Keratinocyte (primary cell): ENCODE measurements at regions not wholly inside any gene's neighbourhood (a gene's known extent, or its start where the extent isn't known, plus 50 kb on each side); places are given as distances from the start of the nearest gene placed in this dataset.
"Not testable (repeated sequence)": the region's sequence is repeated elsewhere in the genome, so short reads cannot be mapped to it uniquely, and the experiment has no call there.

ENCODE experiments used
- DNase-seq: peaks from one replicate; pipeline ENCODE4 v3.0.0-alpha.2; 2011; ENCODE audit warnings: low read depth, missing footprints, low spot score
- FAIRE-seq: peaks from 2 replicates; lab custom pipeline; 2011; peaks lifted over from hg19 to GRCh38; lab: Jason Lieb, UNC
- H2AFZ ChIP-seq: 2 replicates; pipeline ENCODE4 v1.6.0; 2012; ENCODE audit warnings: low read length, control low read depth, inconsistent platforms; ENCODE audit not compliant: control insufficient read depth
- H3K27ac ChIP-seq: 2 replicates; pipeline ENCODE4 v1.5.1; 2011; ENCODE audit warnings: low read length; ENCODE audit not compliant: control insufficient read depth, insufficient read depth
- H3K27me3 ChIP-seq: 3 replicates; pipeline ENCODE4 v1.6.0; 2011; ENCODE audit warnings: low read length; ENCODE audit not compliant: control insufficient read depth, insufficient read depth; ENCODE audit errors: extremely low read depth
- H3K36me3 ChIP-seq, 2 experiments: 2 replicates in 1 of 2; 3 replicates in 1 of 2; pipeline ENCODE4 v1.5.1; 2011; ENCODE audit warnings: low read length in 2 of 2, mild to moderate bottlenecking in 1 of 2; ENCODE audit not compliant: control insufficient read depth in 2 of 2, insufficient read depth in 2 of 2; ENCODE audit errors: extremely low read depth in 1 of 2
- H3K4me1 ChIP-seq: 3 replicates; pipeline ENCODE4 v1.5.1; 2011; ENCODE audit warnings: low read length; ENCODE audit not compliant: control insufficient read depth, insufficient read depth; ENCODE audit errors: extremely low read depth
- H3K4me2 ChIP-seq: 3 replicates; pipeline ENCODE4 v1.6.0; 2011; ENCODE audit warnings: low read depth, low read length; ENCODE audit not compliant: control insufficient read depth, insufficient read depth; ENCODE audit errors: extremely low read depth
- H3K4me3 ChIP-seq, 3 experiments: fragments of 200-600 bp in 1 of 3; sonication (generic) in 1 of 3; 2 replicates in 2 of 3; 3 replicates in 1 of 3; pipeline ENCODE4 v1.5.1; 2011 to 2016; ENCODE audit warnings: low read length in 3 of 3, mild to moderate bottlenecking in 3 of 3, control low read depth in 2 of 3, inconsistent platforms in 1 of 3, low read depth in 1 of 3, mixed read lengths in 1 of 3, mixed run types in 1 of 3, moderate library complexity in 1 of 3; ENCODE audit not compliant: control insufficient read depth in 2 of 3, insufficient read depth in 2 of 3; ENCODE audit errors: extremely low read depth in 1 of 3
- H3K79me2 ChIP-seq: 2 replicates; pipeline ENCODE4 v1.6.0; 2012; ENCODE audit warnings: low read length; ENCODE audit not compliant: control insufficient read depth, insufficient read depth
- H3K9ac ChIP-seq: 3 replicates; pipeline ENCODE4 v1.6.0; 2011; ENCODE audit warnings: low read length; ENCODE audit not compliant: control insufficient read depth, insufficient read depth; ENCODE audit errors: extremely low read depth
- H3K9me1 ChIP-seq: 3 replicates; pipeline ENCODE4 v1.6.0; 2011; ENCODE audit warnings: low read length; ENCODE audit not compliant: control insufficient read depth, insufficient read depth; ENCODE audit errors: extremely low read depth
- H3K9me3 ChIP-seq: 2 replicates; pipeline ENCODE4 v1.5.1; 2012; ENCODE audit warnings: low read depth, low read length; ENCODE audit not compliant: control insufficient read depth
- H4K20me1 ChIP-seq: 3 replicates; pipeline ENCODE4 v1.6.0; 2011; ENCODE audit warnings: low read length; ENCODE audit not compliant: control insufficient read depth, insufficient read depth; ENCODE audit errors: extremely low read depth
- EZH2 ChIP-seq: IDR thresholded peaks from one replicate; pipeline ENCODE4 v1.6.1; 2012; ENCODE audit warnings: inconsistent platforms, mild to moderate bottlenecking, low read length, moderate library complexity
- dilution Hi-C: fragments of 300-500 bp; cut with MboI; formaldehyde crosslinking; loops from one replicate; pipeline ENCODE4 v1.7.0; 2020; ENCODE audit warnings: low sequenced_read_pairs; ENCODE audit not compliant: extremely low pct_ligation_motif_present
- TF ChIP-seq, protein P1 (sequence below), 3 experiments: IDR thresholded peaks in 1 of 3; conservative IDR thresholded peaks in 1 of 3; optimal IDR thresholded peaks in 1 of 3; 2 replicates in 2 of 3; 3 replicates in 1 of 3; pipeline versions ENCODE3 to v1.5.1; 2011; ENCODE audit warnings: low read length in 3 of 3, mild to moderate bottlenecking in 3 of 3, moderate library complexity in 2 of 3, control low read depth in 1 of 3, inconsistent platforms in 1 of 3; ENCODE audit not compliant: insufficient read depth in 2 of 3; ENCODE audit errors: extremely low read depth in 1 of 3

DNA sequence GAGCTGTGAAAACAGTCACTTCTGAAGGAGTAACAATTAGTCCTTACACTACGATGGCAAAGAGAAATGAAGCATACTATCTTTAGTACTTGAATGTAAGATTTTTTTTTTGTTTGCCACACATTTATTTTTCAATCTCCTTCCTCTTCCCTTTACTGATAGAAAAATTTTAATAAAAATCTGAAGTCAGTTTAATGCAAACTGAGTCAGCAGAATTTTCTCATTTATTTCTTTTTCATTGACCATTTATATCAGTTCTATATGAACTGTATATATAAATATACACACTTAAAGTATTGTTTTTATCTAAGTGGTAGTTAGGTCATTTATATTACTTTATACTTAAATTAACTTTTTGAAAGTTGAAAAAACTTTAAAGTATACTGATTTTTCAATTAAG is 1009.1 kb upstream of the SPRY2 start:
- no peak overlapping the region for H3K4me3 ChIP-seq
- no peak for DNase-seq
- H3K79me2 ChIP-seq = no peaks in the 10 kb centered on the region
- H3K36me3 ChIP-seq = no peaks in the 10 kb centered on the region
- H3K4me1 ChIP-seq = no peaks in the 10 kb centered on the region
- no peaks in the 10 kb centered on the region for H3K9me1 ChIP-seq
- TF ChIP-seq EZH2 = no peak
- TF ChIP-seq, protein P1, sequence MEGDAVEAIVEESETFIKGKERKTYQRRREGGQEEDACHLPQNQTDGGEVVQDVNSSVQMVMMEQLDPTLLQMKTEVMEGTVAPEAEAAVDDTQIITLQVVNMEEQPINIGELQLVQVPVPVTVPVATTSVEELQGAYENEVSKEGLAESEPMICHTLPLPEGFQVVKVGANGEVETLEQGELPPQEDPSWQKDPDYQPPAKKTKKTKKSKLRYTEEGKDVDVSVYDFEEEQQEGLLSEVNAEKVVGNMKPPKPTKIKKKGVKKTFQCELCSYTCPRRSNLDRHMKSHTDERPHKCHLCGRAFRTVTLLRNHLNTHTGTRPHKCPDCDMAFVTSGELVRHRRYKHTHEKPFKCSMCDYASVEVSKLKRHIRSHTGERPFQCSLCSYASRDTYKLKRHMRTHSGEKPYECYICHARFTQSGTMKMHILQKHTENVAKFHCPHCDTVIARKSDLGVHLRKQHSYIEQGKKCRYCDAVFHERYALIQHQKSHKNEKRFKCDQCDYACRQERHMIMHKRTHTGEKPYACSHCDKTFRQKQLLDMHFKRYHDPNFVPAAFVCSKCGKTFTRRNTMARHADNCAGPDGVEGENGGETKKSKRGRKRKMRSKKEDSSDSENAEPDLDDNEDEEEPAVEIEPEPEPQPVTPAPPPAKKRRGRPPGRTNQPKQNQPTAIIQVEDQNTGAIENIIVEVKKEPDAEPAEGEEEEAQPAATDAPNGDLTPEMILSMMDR (optimal IDR thresholded peaks at IDR 0.05 in 1 of 3, IDR thresholded peaks at IDR 0.05 in 1 of 3, conservative IDR thresholded peaks at IDR 0.05 in 1 of 3; ENCODE audit: extremely low read depth in 1 of 3, insufficient read depth in 2 of 3, low read length in 3 of 3) = no peak
- H3K9me3 ChIP-seq = no peaks in the 10 kb centered on the region
- no peak overlapping the region for H3K4me2 ChIP-seq
- H3K27ac ChIP-seq = no peak overlapping the region
- no peak for FAIRE-seq
- H3K27me3 ChIP-seq = no peaks in the 10 kb centered on the region
- no peak overlapping the region for H2AFZ ChIP-seq
- dilution Hi-C loops = no loop called here
- H3K9ac ChIP-seq = no peak overlapping the region
- no peaks in the 10 kb centered on the region for H4K20me1 ChIP-seq

DNA sequence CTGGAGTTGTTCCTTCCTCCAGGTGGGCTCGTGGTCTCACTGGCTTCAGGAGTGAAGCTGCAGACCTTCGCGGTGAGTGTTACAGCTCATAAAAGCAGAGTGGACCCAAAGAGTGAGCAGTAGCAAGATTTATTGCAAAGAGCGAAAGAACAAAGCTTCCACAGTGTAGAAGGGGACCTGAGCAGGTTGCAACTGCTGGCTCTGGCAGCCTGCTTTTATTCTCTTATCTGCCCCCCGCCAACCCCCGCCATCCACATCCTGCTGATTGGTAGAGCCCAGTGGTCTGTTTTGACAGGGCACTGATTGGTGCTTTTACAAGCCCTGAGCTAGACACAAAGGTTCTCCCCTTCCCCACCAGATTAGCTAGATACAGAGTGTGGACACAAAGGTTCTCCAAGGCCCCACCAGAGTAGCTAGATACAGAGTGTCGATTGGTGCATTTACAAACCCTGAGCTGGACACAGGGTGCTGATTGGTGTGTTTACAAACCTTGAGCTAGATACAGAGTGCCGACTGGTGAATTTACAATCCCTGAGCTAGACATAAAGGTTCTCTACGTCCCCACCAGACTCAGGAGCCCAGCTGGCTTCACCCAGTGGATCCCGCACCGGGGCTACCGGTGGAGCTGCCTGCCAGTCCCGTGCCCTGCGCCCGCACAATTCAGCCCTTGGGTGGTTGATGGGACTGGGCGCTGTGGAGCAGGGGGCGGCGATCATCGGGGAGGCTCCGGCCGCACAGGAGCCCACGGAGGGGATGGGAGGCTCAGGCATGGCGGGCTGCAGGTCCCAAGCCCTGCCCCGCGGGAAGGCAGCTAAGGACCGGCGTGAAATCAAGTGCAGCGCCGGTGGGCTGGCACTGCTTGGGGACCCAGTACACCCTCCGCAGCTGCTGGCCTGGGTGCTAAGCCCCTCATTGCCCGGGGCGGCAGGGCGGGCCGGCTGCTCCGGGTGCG is 999.5 kb upstream of the SPRY2 start:
- H3K27me3 ChIP-seq, H3K27ac ChIP-seq, H3K9ac ChIP-seq, H2AFZ ChIP-seq, dilution Hi-C loops, H3K9me3 ChIP-seq, H4K20me1 ChIP-seq, H3K4me2 ChIP-seq, H3K4me3 ChIP-seq, H3K9me1 ChIP-seq, H3K36me3 ChIP-seq, H3K4me1 ChIP-seq, H3K79me2 ChIP-seq, DNase-seq, FAIRE-seq: not testable (repeated sequence)

DNA sequence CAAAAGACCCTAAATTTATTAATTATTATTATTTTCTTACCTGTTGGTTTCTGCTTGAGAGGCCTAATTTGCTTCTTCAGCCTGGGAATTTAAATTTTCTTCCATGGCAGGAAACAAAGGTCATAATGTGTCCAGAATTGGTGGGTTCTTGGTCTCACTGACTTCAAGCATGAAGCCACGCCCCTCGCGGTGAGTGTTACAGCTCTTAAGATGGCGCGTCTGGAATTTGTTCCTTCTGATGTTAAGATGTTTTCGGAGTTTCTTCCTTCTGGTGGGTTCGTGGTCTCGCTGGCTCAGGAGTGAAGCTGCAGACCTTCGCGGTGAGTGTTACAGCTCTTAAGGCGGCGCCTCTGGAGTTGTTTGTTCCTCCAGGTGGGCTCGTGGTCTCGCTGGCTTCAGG is 998.7 kb upstream of the SPRY2 start:
- not testable (repeated sequence) for H4K20me1 ChIP-seq, FAIRE-seq, H3K27ac ChIP-seq

More for the DNA sequence above, 998.7 kb upstream of the SPRY2 start:
- H3K9me1 ChIP-seq, H3K27me3 ChIP-seq, H3K36me3 ChIP-seq, H3K4me1 ChIP-seq, H3K79me2 ChIP-seq, H3K9me3 ChIP-seq, H3K4me3 ChIP-seq, DNase-seq, dilution Hi-C loops, H2AFZ ChIP-seq, H3K4me2 ChIP-seq, H3K9ac ChIP-seq: not testable (repeated sequence)
